Right lobe of liver (tissue), 4 donors: ENCODE measurements at regions not wholly inside any gene's neighbourhood (a gene's known extent, or its start where the extent isn't known, plus 50 kb on each side); places are given as distances from the start of the nearest gene placed in this dataset.

Experiments used
- CTCF ChIP-seq, 4 donors: fragments of 200-600 bp in 3 of 4; fragments of 450-650 bp in 1 of 4; IDR thresholded peaks; one replicate each; pipeline versions ENCODE4 v1.5.1 to v1.8.0; 2016 to 2022; ENCODE audit warnings: antibody characterized with exemption in 4 of 4, mild to moderate bottlenecking in 2 of 4
- POLR2A ChIP-seq: fragments of 450-650 bp; IDR thresholded peaks from one replicate; pipeline ENCODE4 v1.6.1; 2017; ENCODE audit warnings: antibody characterized with exemption, mild to moderate bottlenecking
- donor health status: DM: no; HTN: no; CAD: no.
- donor health status: DM: no; HTN: no; CAD: no.
- donor health status: DM: no; HTN: yes; CAD: no.

DNA sequence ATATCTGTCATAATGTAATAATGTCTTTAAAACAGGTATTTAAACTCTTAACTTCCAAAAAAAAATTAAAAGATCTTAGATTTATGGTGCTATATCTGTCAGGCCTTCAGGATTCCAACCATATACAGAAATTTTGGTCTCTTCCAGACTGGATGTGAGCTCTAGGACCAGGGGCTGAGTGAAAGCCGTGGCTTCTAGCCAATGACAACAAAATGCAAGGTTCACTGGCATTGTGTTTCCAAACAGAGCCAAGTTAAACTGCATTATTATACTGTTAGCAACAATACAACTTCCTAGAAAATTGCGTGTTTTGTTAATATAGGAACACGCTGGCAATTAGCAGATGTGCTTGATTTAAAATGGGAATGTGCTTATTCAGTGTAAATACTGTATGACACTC is 809.8 kb upstream of the SOX11 start:
- TF ChIP-seq CTCF (IDR thresholded peaks at IDR 0.05): no peak
- no peak for TF ChIP-seq POLR2A
